Smooth muscle cell (in vitro differentiated cells): ENCODE measurements at regions not wholly inside any gene's neighbourhood (a gene's known extent, or its start where the extent isn't known, plus 50 kb on each side); places are given as distances from the start of the nearest gene placed in this dataset.

ENCODE experiments used
- DNase-seq: peaks from one replicate; lab custom pipeline; 2025; ENCODE audit not compliant: unreplicated experiment; lab: John Stamatoyannopoulos, UW
- H2AFZ ChIP-seq: fragments of 200-600 bp; sonication (generic); 2 replicates; pipeline ENCODE4 v1.6.0; 2016; ENCODE audit warnings: antibody characterized with exemption, low read depth, mild to moderate bottlenecking
- H3F3A ChIP-seq: fragments of 200-600 bp; sonication (generic); 2 replicates; pipeline ENCODE4 v1.6.0; 2017; ENCODE audit warnings: antibody characterized with exemption, low read depth
- H3K27ac ChIP-seq: fragments of 200-600 bp; sonication (generic); 2 replicates; pipeline ENCODE4 v1.5.1; 2016; ENCODE audit warnings: low read depth, mild to moderate bottlenecking
- H3K27me3 ChIP-seq: fragments of 200-600 bp; sonication (generic); 2 replicates; pipeline ENCODE4 v1.6.1; 2016; ENCODE audit warnings: low read depth, mild to moderate bottlenecking
- H3K36me3 ChIP-seq: fragments of 200-600 bp; sonication (generic); 2 replicates; pipeline ENCODE4 v1.5.1; 2016; ENCODE audit warnings: low read depth
- H3K4me1 ChIP-seq: fragments of 200-600 bp; sonication (generic); 2 replicates; pipeline ENCODE4 v1.5.1; 2016; ENCODE audit warnings: low read depth
- H3K4me2 ChIP-seq: fragments of 200-600 bp; sonication (generic); 2 replicates; pipeline ENCODE4 v1.6.0; 2016; ENCODE audit warnings: mild to moderate bottlenecking
- H3K4me3 ChIP-seq: fragments of 200-600 bp; sonication (generic); 2 replicates; pipeline ENCODE4 v1.5.1; 2016; ENCODE audit warnings: mild to moderate bottlenecking
- H3K79me2 ChIP-seq: fragments of 200-600 bp; sonication (generic); 2 replicates; pipeline ENCODE4 v1.6.0; 2016; ENCODE audit warnings: low read depth, mild to moderate bottlenecking
- H3K9ac ChIP-seq: fragments of 200-600 bp; sonication (generic); 2 replicates; pipeline ENCODE4 v1.6.0; 2016; ENCODE audit warnings: low read depth
- H3K9me3 ChIP-seq: fragments of 200-600 bp; sonication (generic); replicated peaks from 2 replicates; pipeline ENCODE4 v1.5.1; 2016; ENCODE audit warnings: low read depth
- H4K20me1 ChIP-seq: fragments of 200-600 bp; sonication (generic); 2 replicates; pipeline ENCODE4 v1.6.0; 2016; ENCODE audit warnings: low read depth
- WGBS: methylation state at CpG from one replicate; pipeline ENCODE4 v1.1.7; 2016; ENCODE audit warnings: low lambda C conversion rate; 5-methylcytosine and 5-hydroxymethylcytosine counted together
- TF ChIP-seq, protein P1 (sequence below): fragments of 200-600 bp; sonication (generic); IDR thresholded peaks from 2 replicates; pipeline ENCODE4 v1.5.1; 2017; ENCODE audit warnings: borderline replicate concordance, mild to moderate bottlenecking, antibody characterized with exemption; ENCODE audit not compliant: insufficient read depth, poor library complexity, severe bottlenecking

- TF ChIP-seq, protein P1, sequence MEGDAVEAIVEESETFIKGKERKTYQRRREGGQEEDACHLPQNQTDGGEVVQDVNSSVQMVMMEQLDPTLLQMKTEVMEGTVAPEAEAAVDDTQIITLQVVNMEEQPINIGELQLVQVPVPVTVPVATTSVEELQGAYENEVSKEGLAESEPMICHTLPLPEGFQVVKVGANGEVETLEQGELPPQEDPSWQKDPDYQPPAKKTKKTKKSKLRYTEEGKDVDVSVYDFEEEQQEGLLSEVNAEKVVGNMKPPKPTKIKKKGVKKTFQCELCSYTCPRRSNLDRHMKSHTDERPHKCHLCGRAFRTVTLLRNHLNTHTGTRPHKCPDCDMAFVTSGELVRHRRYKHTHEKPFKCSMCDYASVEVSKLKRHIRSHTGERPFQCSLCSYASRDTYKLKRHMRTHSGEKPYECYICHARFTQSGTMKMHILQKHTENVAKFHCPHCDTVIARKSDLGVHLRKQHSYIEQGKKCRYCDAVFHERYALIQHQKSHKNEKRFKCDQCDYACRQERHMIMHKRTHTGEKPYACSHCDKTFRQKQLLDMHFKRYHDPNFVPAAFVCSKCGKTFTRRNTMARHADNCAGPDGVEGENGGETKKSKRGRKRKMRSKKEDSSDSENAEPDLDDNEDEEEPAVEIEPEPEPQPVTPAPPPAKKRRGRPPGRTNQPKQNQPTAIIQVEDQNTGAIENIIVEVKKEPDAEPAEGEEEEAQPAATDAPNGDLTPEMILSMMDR: no peak
- Histone ChIP-seq H3K9ac (no peak overlapping the region), H3K4me2 (no peak overlapping the region), H3K4me3 (no peak overlapping the region), H4K20me1 (no peaks in the 10 kb centered on the region), H3F3A (no peaks in the 10 kb centered on the region), H3K36me3 (no peaks in the 10 kb centered on the region), H2AFZ (no peak overlapping the region), H3K9me3 (no peaks in the 10 kb centered on the region), H3K79me2 (no peaks in the 10 kb centered on the region), H3K27me3 (no peaks in the 10 kb centered on the region), H3K4me1 (no peaks in the 10 kb centered on the region), H3K27ac (no peak overlapping the region)
- DNase-seq: no peak
These were observed 396.7 kb upstream of the SORCS1 start for GRCh38 chr10:107561136-107561650.

- Histone ChIP-seq H3K79me2 (no peaks in the 10 kb centered on the region), H3K4me3 (no peak overlapping the region), H2AFZ (no peak overlapping the region), H3K27ac (no peak overlapping the region), H3K9ac (no peak overlapping the region), H4K20me1 (no peaks in the 10 kb centered on the region), H3K27me3 (no peaks in the 10 kb centered on the region), H3F3A (no peaks in the 10 kb centered on the region), H3K36me3 (no peaks in the 10 kb centered on the region), H3K4me2 (no peak overlapping the region), H3K9me3 (no peaks in the 10 kb centered on the region), H3K4me1 (no peaks in the 10 kb centered on the region)
- TF ChIP-seq, protein P1: no peak
- DNase-seq: no peak
- 87% methylated on average over 4 of the region's 4 CpGs for WGBS
These were observed 393.4 kb upstream of the SORCS1 start for GRCh38 chr10:107557916-107558315.

- Histone ChIP-seq H3K4me3 (no peak overlapping the region), H3K4me1 (no peaks in the 10 kb centered on the region), H3K27ac (no peak overlapping the region), H3K79me2 (no peaks in the 10 kb centered on the region), H3K27me3 (no peaks in the 10 kb centered on the region), H3K9me3 (no peaks in the 10 kb centered on the region), H3F3A (no peaks in the 10 kb centered on the region), H3K9ac (no peak overlapping the region), H4K20me1 (no peaks in the 10 kb centered on the region), H2AFZ (no peak overlapping the region), H3K36me3 (no peaks in the 10 kb centered on the region), H3K4me2 (no peak overlapping the region)
- DNase-seq: no peak
- TF ChIP-seq, protein P1: no peak
- 88% methylated on average over 1 of the region's 1 CpG for WGBS
These were observed 389.8 kb upstream of the SORCS1 start for GRCh38 chr10:107554333-107554732.

- H3K79me2 ChIP-seq: no peaks in the 10 kb centered on the region
- no peak overlapping the region for H3K9ac ChIP-seq
- no peak overlapping the region for H2AFZ ChIP-seq
- no peaks in the 10 kb centered on the region for H3K27me3 ChIP-seq
- H3K27ac ChIP-seq: no peak overlapping the region
- H3K36me3 ChIP-seq: no peaks in the 10 kb centered on the region
- no peaks in the 10 kb centered on the region for H3F3A ChIP-seq
- no peak for DNase-seq
- TF ChIP-seq, protein P1: no peak
- 17% methylated on average over 1 of the region's 1 CpG for WGBS
- H3K9me3 ChIP-seq: no peaks in the 10 kb centered on the region
- no peaks in the 10 kb centered on the region for H4K20me1 ChIP-seq
- peaks cover under 1% of the 10 kb centered on the region for H3K4me1 ChIP-seq
- no peak overlapping the region for H3K4me2 ChIP-seq
- no peak overlapping the region for H3K4me3 ChIP-seq
These were observed 389.0 kb upstream of the SORCS1 start for GRCh38 chr10:107553470-107553869.
